Endodermal cell (in vitro differentiated cells): ENCODE measurements at regions not wholly inside any gene's neighbourhood (a gene's known extent, or its start where the extent isn't known, plus 50 kb on each side); places are given as distances from the start of the nearest gene placed in this dataset.
"Not testable (repeated sequence)": the region's sequence is repeated elsewhere in the genome, so short reads cannot be mapped to it uniquely, and the experiment has no call there.

Experiments
- DNase-seq: peaks from one replicate; pipeline ENCODE4 v3.0.0-alpha.2; 2017
- H3K27ac ChIP-seq: 2 replicates; pipeline ENCODE4 v1.5.1; 2013; ENCODE audit warnings: mild to moderate bottlenecking, low read depth, low read length, moderate library complexity
- H3K27me3 ChIP-seq: 2 replicates; pipeline ENCODE4 v1.6.1; 2013; ENCODE audit warnings: mild to moderate bottlenecking, low read length, moderate library complexity; ENCODE audit not compliant: insufficient read depth, control insufficient read depth, poor library complexity, severe bottlenecking
- H3K36me3 ChIP-seq: 2 replicates; pipeline ENCODE4 v1.7.0; 2013; ENCODE audit warnings: mild to moderate bottlenecking, low read length, moderate library complexity; ENCODE audit not compliant: control insufficient read depth, insufficient read depth
- H3K4me1 ChIP-seq: one replicate; pipeline ENCODE4 v1.7.0; 2013; ENCODE audit warnings: low read length; ENCODE audit not compliant: control insufficient read depth, insufficient read depth
- H3K4me3 ChIP-seq: 2 replicates; pipeline ENCODE4 v1.5.1; 2013; ENCODE audit warnings: mild to moderate bottlenecking, low read length, moderate library complexity
- H3K9ac ChIP-seq: 2 replicates; pipeline ENCODE4 v1.6.1; 2013; ENCODE audit warnings: mild to moderate bottlenecking, low read length, moderate library complexity; ENCODE audit not compliant: poor library complexity, severe bottlenecking; ENCODE audit errors: extremely low read depth
- H3K9me3 ChIP-seq: 2 replicates; pipeline ENCODE4 v1.6.1; 2013; ENCODE audit warnings: mild to moderate bottlenecking, low read length, moderate library complexity; ENCODE audit not compliant: control insufficient read depth
- H3K27ac Mint-ChIP-seq: 2 replicates; pipeline ENCODE4 v1.8.0; 2020; ENCODE audit warnings: mixed read lengths
- H3K27me3 Mint-ChIP-seq: 2 replicates; pipeline ENCODE4 v1.8.0; 2021; ENCODE audit warnings: mild to moderate bottlenecking, mixed read lengths; ENCODE audit not compliant: insufficient read depth
- H3K36me3 Mint-ChIP-seq: 2 replicates; pipeline ENCODE4 v1.8.0; 2020; ENCODE audit warnings: low read depth, mixed read lengths
- H3K4me1 Mint-ChIP-seq: 2 replicates; pipeline ENCODE4 v1.8.0; 2020; ENCODE audit warnings: mixed read lengths
- H3K4me3 Mint-ChIP-seq: 2 replicates; pipeline ENCODE4 v1.8.0; 2020; ENCODE audit warnings: mild to moderate bottlenecking, moderate library complexity, mixed read lengths
- H3K9me3 Mint-ChIP-seq: 2 replicates; pipeline ENCODE4 v1.8.0; 2020; ENCODE audit warnings: mild to moderate bottlenecking, mixed read lengths
- CTCF ChIP-seq: fragments of 200-600 bp; sonication (generic); conservative IDR thresholded peaks from 2 replicates; pipeline ENCODE4 v1.5.0; 2021; ENCODE audit warnings: antibody characterized with exemption, mild to moderate bottlenecking
- WGBS, 2 experiments: methylation state at CpG; one replicate each; pipeline versions ENCODE4 v1.1.5 to v1.1.7; 2013; ENCODE audit warnings: missing lambda C conversion rate in 2 of 2, mixed read lengths in 1 of 2; ENCODE audit not compliant: insufficient coverage in 1 of 2, insufficient read length in 1 of 2; 5-methylcytosine and 5-hydroxymethylcytosine counted together

GRCh38 chr2:228762565-228762964, 508.5 kb downstream of the PID1 start:
- TF ChIP-seq CTCF = no peak
- Histone ChIP-seq H3K4me1 (peaks cover 10% of the 10 kb centered on the region), H3K27ac (peak overlapping the region; percentile 32), H3K4me3 (no peak overlapping the region), H3K9ac (no peak overlapping the region), H3K9me3 (no peaks in the 10 kb centered on the region), H3K27me3 (no peaks in the 10 kb centered on the region), H3K36me3 (no peaks in the 10 kb centered on the region)
- peaks cover 17% of the 10 kb centered on the region for H3K27me3 Mint-ChIP-seq
- 92 to 100% methylated on average over 1 to 2 of the region's 2 CpGs for WGBS, 2 experiments
- no peak for DNase-seq
- peaks cover 16% of the 10 kb centered on the region for H3K4me1 Mint-ChIP-seq
- H3K36me3 Mint-ChIP-seq = no peaks in the 10 kb centered on the region
- no peak overlapping the region for H3K27ac Mint-ChIP-seq
- H3K9me3 Mint-ChIP-seq = peaks cover 1% of the 10 kb centered on the region
- H3K4me3 Mint-ChIP-seq = no peak overlapping the region

- not testable (repeated sequence) for H3K27ac Mint-ChIP-seq, DNase-seq, H3K36me3 Mint-ChIP-seq, H3K4me3 Mint-ChIP-seq, H3K27me3 ChIP-seq, H3K4me1 Mint-ChIP-seq, H3K9ac ChIP-seq, H3K27ac ChIP-seq, H3K4me1 ChIP-seq, H3K27me3 Mint-ChIP-seq, H3K4me3 ChIP-seq, H3K9me3 ChIP-seq, H3K36me3 ChIP-seq
- H3K9me3 Mint-ChIP-seq = peaks cover 18% of the 10 kb centered on the region
- 94% methylated on average over 10 to 25 of the region's 25 CpGs for WGBS, 2 experiments
Measured at GRCh38 chr2:228755661-228756060, 515.4 kb downstream of the PID1 start.

GRCh38 chr2:228747483-228747882, 523.6 kb downstream of the PID1 start:
- Histone ChIP-seq H3K9ac (no peak overlapping the region), H3K4me1 (no peaks in the 10 kb centered on the region), H3K4me3 (no peak overlapping the region), H3K27me3 (no peaks in the 10 kb centered on the region), H3K9me3 (no peaks in the 10 kb centered on the region), H3K36me3 (no peaks in the 10 kb centered on the region), H3K27ac (no peak overlapping the region)
- no peak overlapping the region for H3K4me3 Mint-ChIP-seq
- H3K9me3 Mint-ChIP-seq = no peaks in the 10 kb centered on the region
- H3K36me3 Mint-ChIP-seq = no peaks in the 10 kb centered on the region
- no peak for TF ChIP-seq CTCF
- 89 to 90% methylated on average over 3 to 6 of the region's 6 CpGs for WGBS, 2 experiments
- H3K27ac Mint-ChIP-seq = no peak overlapping the region
- H3K4me1 Mint-ChIP-seq = no peaks in the 10 kb centered on the region
- no peaks in the 10 kb centered on the region for H3K27me3 Mint-ChIP-seq
- DNase-seq = no peak

GRCh38 chr2:228738671-228739380, 532.3 kb downstream of the PID1 start:
- Histone ChIP-seq H3K9ac (no peak overlapping the region), H3K27me3 (no peaks in the 10 kb centered on the region), H3K27ac (no peak overlapping the region), H3K36me3 (no peaks in the 10 kb centered on the region), H3K4me1 (peaks cover 3% of the 10 kb centered on the region), H3K9me3 (no peaks in the 10 kb centered on the region), H3K4me3 (no peak overlapping the region)
- H3K36me3 Mint-ChIP-seq = no peaks in the 10 kb centered on the region
- peaks cover 8% of the 10 kb centered on the region for H3K4me1 Mint-ChIP-seq
- no peak overlapping the region for H3K27ac Mint-ChIP-seq
- no peak for TF ChIP-seq CTCF
- WGBS, 2 experiments = 89% methylated on average over 2 of the region's 2 CpGs; no CpG with 5 or more reads in 1 of the 2 experiments
- no peak for DNase-seq
- H3K4me3 Mint-ChIP-seq = no peak overlapping the region
- H3K27me3 Mint-ChIP-seq = no peaks in the 10 kb centered on the region
- no peaks in the 10 kb centered on the region for H3K9me3 Mint-ChIP-seq
